ENCODE measurements at regions not wholly inside any gene's neighbourhood (a gene's known extent, or its start where the extent isn't known, plus 50 kb on each side); places are given as distances from the start of the nearest gene placed in this dataset.

- DNase-seq (ENCODE audit: extremely low read depth, low read depth) = no peak
- TF ChIP-seq, protein P1, sequence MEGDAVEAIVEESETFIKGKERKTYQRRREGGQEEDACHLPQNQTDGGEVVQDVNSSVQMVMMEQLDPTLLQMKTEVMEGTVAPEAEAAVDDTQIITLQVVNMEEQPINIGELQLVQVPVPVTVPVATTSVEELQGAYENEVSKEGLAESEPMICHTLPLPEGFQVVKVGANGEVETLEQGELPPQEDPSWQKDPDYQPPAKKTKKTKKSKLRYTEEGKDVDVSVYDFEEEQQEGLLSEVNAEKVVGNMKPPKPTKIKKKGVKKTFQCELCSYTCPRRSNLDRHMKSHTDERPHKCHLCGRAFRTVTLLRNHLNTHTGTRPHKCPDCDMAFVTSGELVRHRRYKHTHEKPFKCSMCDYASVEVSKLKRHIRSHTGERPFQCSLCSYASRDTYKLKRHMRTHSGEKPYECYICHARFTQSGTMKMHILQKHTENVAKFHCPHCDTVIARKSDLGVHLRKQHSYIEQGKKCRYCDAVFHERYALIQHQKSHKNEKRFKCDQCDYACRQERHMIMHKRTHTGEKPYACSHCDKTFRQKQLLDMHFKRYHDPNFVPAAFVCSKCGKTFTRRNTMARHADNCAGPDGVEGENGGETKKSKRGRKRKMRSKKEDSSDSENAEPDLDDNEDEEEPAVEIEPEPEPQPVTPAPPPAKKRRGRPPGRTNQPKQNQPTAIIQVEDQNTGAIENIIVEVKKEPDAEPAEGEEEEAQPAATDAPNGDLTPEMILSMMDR (IDR thresholded peaks at IDR 0.05; ENCODE audit: low read depth, low read length, missing control alignments) = no peak
- H3K4me3 ChIP-seq (replicated peaks; ENCODE audit: low read depth, low read length) = no peak overlapping the region
Observed at GRCh38 chr7:84477786-84478478, 283.3 kb upstream of the SEMA3A start.

GRCh38 chr7:84474436-84474835 lies 279.8 kb upstream of the SEMA3A start:
- TF ChIP-seq, protein P1 (IDR thresholded peaks at IDR 0.05; ENCODE audit: low read depth, low read length, missing control alignments) = no peak
- no peak overlapping the region for H3K4me3 ChIP-seq (replicated peaks; ENCODE audit: low read depth, low read length)
- no peak for DNase-seq (ENCODE audit: extremely low read depth, low read depth)

DNA sequence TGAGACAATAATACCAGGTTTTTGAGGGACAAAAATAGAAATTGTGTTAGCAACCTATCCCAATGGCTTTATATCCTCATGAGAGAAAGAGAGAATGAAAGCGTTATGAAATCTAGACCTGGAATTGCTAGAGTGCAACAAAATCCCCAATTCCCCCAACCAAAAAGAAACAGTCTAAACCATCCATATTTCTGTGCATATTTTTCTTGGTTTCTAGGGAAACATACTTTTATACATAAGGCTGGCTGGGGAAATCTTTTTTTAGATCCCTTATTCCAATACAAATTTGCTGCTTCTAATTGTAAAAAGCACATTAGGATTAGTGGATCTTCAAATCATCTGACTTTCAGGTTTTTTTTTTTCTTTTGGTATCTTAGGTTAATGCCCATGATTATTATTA lies 277.0 kb upstream of the SEMA3A start:
- H3K4me3 ChIP-seq (replicated peaks; ENCODE audit: low read depth, low read length) = no peak overlapping the region
- TF ChIP-seq, protein P1 (IDR thresholded peaks at IDR 0.05; ENCODE audit: low read depth, low read length, missing control alignments) = no peak
- no peak for DNase-seq (ENCODE audit: extremely low read depth, low read depth)

GRCh38 chr7:84469034-84469433 lies 274.4 kb upstream of the SEMA3A start:
- TF ChIP-seq, protein P1 (IDR thresholded peaks at IDR 0.05; ENCODE audit: low read depth, low read length, missing control alignments) = no peak

GRCh38 chr7:84462259-84462658 lies 267.7 kb upstream of the SEMA3A start:
- no peak overlapping the region for H3K4me3 ChIP-seq (replicated peaks; ENCODE audit: low read depth, low read length)
- DNase-seq (ENCODE audit: extremely low read depth, low read depth) = no peak
- TF ChIP-seq, protein P1 (IDR thresholded peaks at IDR 0.05; ENCODE audit: low read depth, low read length, missing control alignments) = no peak

More at GRCh38 chr7:84469034-84469433, 274.4 kb upstream of the SEMA3A start:
- DNase-seq (ENCODE audit: extremely low read depth, low read depth) = no peak
- no peak overlapping the region for H3K4me3 ChIP-seq (replicated peaks; ENCODE audit: low read depth, low read length)

- DNase-seq (ENCODE audit: extremely low read depth, low read depth) = no peak
- TF ChIP-seq, protein P1 (IDR thresholded peaks at IDR 0.05; ENCODE audit: low read depth, low read length, missing control alignments) = no peak
- no peak overlapping the region for H3K4me3 ChIP-seq (replicated peaks; ENCODE audit: low read depth, low read length)
Observed at GRCh38 chr7:84461093-84461492, 266.5 kb upstream of the SEMA3A start.

DNA sequence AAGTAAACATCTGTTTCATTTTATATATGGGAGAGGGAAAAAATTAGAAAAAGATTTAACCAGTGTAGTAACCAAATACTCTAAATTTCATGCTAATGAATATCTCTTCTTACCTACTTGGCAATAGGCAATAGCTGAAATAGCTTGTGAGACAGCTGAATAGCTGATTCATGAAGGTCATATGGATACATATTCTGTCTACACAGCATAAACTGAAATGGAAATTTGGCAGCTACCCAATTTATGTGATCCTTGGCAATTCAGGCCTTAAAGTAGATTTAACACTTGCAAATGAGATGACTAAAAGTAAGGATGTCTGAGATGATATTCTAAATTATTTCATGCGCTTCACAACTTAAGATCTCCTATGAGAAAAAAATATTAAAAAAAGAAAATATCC lies 261.2 kb upstream of the SEMA3A start:
- TF ChIP-seq, protein P1 (IDR thresholded peaks at IDR 0.05; ENCODE audit: low read depth, low read length, missing control alignments) = no peak
- peak; percentile 9 for DNase-seq (ENCODE audit: extremely low read depth, low read depth)
- H3K4me3 ChIP-seq (replicated peaks; ENCODE audit: low read depth, low read length) = no peak overlapping the region

Data from HFF-Myc (cell line).